Keratinocyte (primary cell): ENCODE measurements at regions not wholly inside any gene's neighbourhood (a gene's known extent, or its start where the extent isn't known, plus 50 kb on each side); places are given as distances from the start of the nearest gene placed in this dataset.

Source experiments
- EZH2 ChIP-seq: IDR thresholded peaks from one replicate; pipeline ENCODE4 v1.6.1; 2012; ENCODE audit warnings: inconsistent platforms, mild to moderate bottlenecking, low read length, moderate library complexity
- TF ChIP-seq, protein P1 (sequence below), 3 experiments: IDR thresholded peaks in 1 of 3; conservative IDR thresholded peaks in 1 of 3; optimal IDR thresholded peaks in 1 of 3; 2 replicates in 2 of 3; 3 replicates in 1 of 3; pipeline versions ENCODE3 to v1.5.1; 2011; ENCODE audit warnings: low read length in 3 of 3, mild to moderate bottlenecking in 3 of 3, moderate library complexity in 2 of 3, control low read depth in 1 of 3, inconsistent platforms in 1 of 3; ENCODE audit not compliant: insufficient read depth in 2 of 3; ENCODE audit errors: extremely low read depth in 1 of 3

DNA sequence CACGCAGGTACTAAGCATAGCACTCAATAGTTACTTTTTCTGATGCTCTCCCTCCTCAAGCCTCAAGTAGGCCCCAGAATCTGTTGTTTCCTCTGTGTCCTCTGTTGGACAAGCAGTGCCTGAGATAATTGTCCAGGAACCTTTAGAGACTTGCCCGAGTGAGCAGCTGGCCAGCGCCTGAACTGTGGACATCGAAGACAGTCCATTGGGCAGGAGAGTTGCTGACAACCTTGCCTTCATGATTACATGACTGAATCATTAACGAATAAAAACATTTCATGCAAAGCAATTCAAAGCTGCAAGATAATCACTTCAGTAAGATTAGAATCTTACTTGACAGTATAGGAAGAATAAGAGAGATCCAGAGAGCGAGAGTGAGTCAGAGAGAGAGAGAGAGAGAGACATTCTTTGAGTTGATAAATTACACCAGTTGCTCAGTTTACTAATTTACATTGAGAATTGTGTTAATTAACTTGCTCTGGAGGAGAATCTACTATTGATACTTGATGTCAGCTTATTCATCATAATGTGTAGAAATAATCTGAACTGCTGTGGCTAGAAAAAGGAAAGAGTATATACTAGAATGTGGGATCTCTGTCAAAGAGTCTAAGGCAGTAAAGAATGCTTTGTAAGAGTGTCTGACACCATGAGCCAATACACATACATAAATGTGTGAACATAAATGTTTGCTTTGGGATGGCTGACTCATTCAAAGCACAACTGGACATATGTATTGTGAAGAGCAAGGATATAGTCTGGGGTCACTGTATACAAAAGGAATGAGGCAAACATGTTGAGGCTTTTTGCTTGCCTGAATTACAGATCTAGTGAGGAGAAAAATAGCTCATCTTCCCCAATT is 216.0 kb downstream of the ZNF326 start:
- TF ChIP-seq, protein P1, sequence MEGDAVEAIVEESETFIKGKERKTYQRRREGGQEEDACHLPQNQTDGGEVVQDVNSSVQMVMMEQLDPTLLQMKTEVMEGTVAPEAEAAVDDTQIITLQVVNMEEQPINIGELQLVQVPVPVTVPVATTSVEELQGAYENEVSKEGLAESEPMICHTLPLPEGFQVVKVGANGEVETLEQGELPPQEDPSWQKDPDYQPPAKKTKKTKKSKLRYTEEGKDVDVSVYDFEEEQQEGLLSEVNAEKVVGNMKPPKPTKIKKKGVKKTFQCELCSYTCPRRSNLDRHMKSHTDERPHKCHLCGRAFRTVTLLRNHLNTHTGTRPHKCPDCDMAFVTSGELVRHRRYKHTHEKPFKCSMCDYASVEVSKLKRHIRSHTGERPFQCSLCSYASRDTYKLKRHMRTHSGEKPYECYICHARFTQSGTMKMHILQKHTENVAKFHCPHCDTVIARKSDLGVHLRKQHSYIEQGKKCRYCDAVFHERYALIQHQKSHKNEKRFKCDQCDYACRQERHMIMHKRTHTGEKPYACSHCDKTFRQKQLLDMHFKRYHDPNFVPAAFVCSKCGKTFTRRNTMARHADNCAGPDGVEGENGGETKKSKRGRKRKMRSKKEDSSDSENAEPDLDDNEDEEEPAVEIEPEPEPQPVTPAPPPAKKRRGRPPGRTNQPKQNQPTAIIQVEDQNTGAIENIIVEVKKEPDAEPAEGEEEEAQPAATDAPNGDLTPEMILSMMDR (optimal IDR thresholded peaks at IDR 0.05 in 1 of 3, IDR thresholded peaks at IDR 0.05 in 1 of 3, conservative IDR thresholded peaks at IDR 0.05 in 1 of 3; ENCODE audit: extremely low read depth in 1 of 3, insufficient read depth in 2 of 3, low read length in 3 of 3): no peak
- no peak for TF ChIP-seq EZH2
